Endodermal cell (in vitro differentiated cells): ENCODE measurements at regions not wholly inside any gene's neighbourhood (a gene's known extent, or its start where the extent isn't known, plus 50 kb on each side); places are given as distances from the start of the nearest gene placed in this dataset.
"Not testable (repeated sequence)": the region's sequence is repeated elsewhere in the genome, so short reads cannot be mapped to it uniquely, and the experiment has no call there.

Experiments
- DNase-seq: peaks from one replicate; pipeline ENCODE4 v3.0.0-alpha.2; 2017
- H3K27ac ChIP-seq: 2 replicates; pipeline ENCODE4 v1.5.1; 2013; ENCODE audit warnings: mild to moderate bottlenecking, low read depth, low read length, moderate library complexity
- H3K27me3 ChIP-seq: 2 replicates; pipeline ENCODE4 v1.6.1; 2013; ENCODE audit warnings: mild to moderate bottlenecking, low read length, moderate library complexity; ENCODE audit not compliant: insufficient read depth, control insufficient read depth, poor library complexity, severe bottlenecking
- H3K36me3 ChIP-seq: 2 replicates; pipeline ENCODE4 v1.7.0; 2013; ENCODE audit warnings: mild to moderate bottlenecking, low read length, moderate library complexity; ENCODE audit not compliant: control insufficient read depth, insufficient read depth
- H3K4me1 ChIP-seq: one replicate; pipeline ENCODE4 v1.7.0; 2013; ENCODE audit warnings: low read length; ENCODE audit not compliant: control insufficient read depth, insufficient read depth
- H3K4me3 ChIP-seq: 2 replicates; pipeline ENCODE4 v1.5.1; 2013; ENCODE audit warnings: mild to moderate bottlenecking, low read length, moderate library complexity
- H3K9ac ChIP-seq: 2 replicates; pipeline ENCODE4 v1.6.1; 2013; ENCODE audit warnings: mild to moderate bottlenecking, low read length, moderate library complexity; ENCODE audit not compliant: poor library complexity, severe bottlenecking; ENCODE audit errors: extremely low read depth
- H3K9me3 ChIP-seq: 2 replicates; pipeline ENCODE4 v1.6.1; 2013; ENCODE audit warnings: mild to moderate bottlenecking, low read length, moderate library complexity; ENCODE audit not compliant: control insufficient read depth
- H3K27ac Mint-ChIP-seq: 2 replicates; pipeline ENCODE4 v1.8.0; 2020; ENCODE audit warnings: mixed read lengths
- H3K27me3 Mint-ChIP-seq: 2 replicates; pipeline ENCODE4 v1.8.0; 2021; ENCODE audit warnings: mild to moderate bottlenecking, mixed read lengths; ENCODE audit not compliant: insufficient read depth
- H3K36me3 Mint-ChIP-seq: 2 replicates; pipeline ENCODE4 v1.8.0; 2020; ENCODE audit warnings: low read depth, mixed read lengths
- H3K4me1 Mint-ChIP-seq: 2 replicates; pipeline ENCODE4 v1.8.0; 2020; ENCODE audit warnings: mixed read lengths
- H3K4me3 Mint-ChIP-seq: 2 replicates; pipeline ENCODE4 v1.8.0; 2020; ENCODE audit warnings: mild to moderate bottlenecking, moderate library complexity, mixed read lengths
- H3K9me3 Mint-ChIP-seq: 2 replicates; pipeline ENCODE4 v1.8.0; 2020; ENCODE audit warnings: mild to moderate bottlenecking, mixed read lengths
- CTCF ChIP-seq: fragments of 200-600 bp; sonication (generic); conservative IDR thresholded peaks from 2 replicates; pipeline ENCODE4 v1.5.0; 2021; ENCODE audit warnings: antibody characterized with exemption, mild to moderate bottlenecking
- WGBS, 2 experiments: methylation state at CpG; one replicate each; pipeline versions ENCODE4 v1.1.5 to v1.1.7; 2013; ENCODE audit warnings: missing lambda C conversion rate in 2 of 2, mixed read lengths in 1 of 2; ENCODE audit not compliant: insufficient coverage in 1 of 2, insufficient read length in 1 of 2; 5-methylcytosine and 5-hydroxymethylcytosine counted together

- Histone ChIP-seq H3K27ac (no peak overlapping the region), H3K36me3 (no peaks in the 10 kb centered on the region), H3K9me3 (no peaks in the 10 kb centered on the region), H3K4me1 (no peaks in the 10 kb centered on the region), H3K9ac (no peak overlapping the region), H3K27me3 (no peaks in the 10 kb centered on the region), H3K4me3 (no peak overlapping the region)
- no peaks in the 10 kb centered on the region for H3K36me3 Mint-ChIP-seq
- no peaks in the 10 kb centered on the region for H3K27me3 Mint-ChIP-seq
- no peak overlapping the region for H3K27ac Mint-ChIP-seq
- no peaks in the 10 kb centered on the region for H3K4me1 Mint-ChIP-seq
- no peak for DNase-seq
- H3K9me3 Mint-ChIP-seq, result no peaks in the 10 kb centered on the region
- no peak overlapping the region for H3K4me3 Mint-ChIP-seq
- no peak for TF ChIP-seq CTCF
Observed at GRCh38 chr4:66373268-66373667, 703.0 kb upstream of the EPHA5 start.

DNA sequence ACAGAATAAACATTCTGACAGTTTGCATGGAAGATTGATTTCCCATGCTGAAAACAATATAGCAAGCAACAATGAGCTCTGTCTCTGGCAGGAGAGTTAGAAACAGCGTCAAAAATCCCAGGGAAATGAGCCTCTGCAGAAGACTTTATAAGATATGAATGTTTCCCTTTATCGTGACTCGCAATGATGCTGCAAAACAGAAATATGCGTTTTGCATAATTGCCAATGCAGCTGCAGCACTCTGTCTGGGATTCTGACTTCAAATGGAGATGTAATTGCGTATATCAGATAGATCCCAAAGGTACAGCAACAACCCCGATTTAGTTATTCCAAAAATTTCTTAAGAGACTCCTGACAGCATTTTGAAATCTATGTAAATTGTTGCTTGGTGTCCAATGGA is 702.4 kb upstream of the EPHA5 start:
- H3K4me1 ChIP-seq, result no peaks in the 10 kb centered on the region
- no peaks in the 10 kb centered on the region for H3K27me3 Mint-ChIP-seq
- no peak overlapping the region for H3K4me3 Mint-ChIP-seq
- TF ChIP-seq CTCF, result no peak
- H3K27ac Mint-ChIP-seq, result no peak overlapping the region
- no peak for DNase-seq
- no peaks in the 10 kb centered on the region for H3K9me3 Mint-ChIP-seq
- H3K4me1 Mint-ChIP-seq, result no peaks in the 10 kb centered on the region
- H3K4me3 ChIP-seq, result no peak overlapping the region
- H3K36me3 ChIP-seq, result no peaks in the 10 kb centered on the region
- H3K27me3 ChIP-seq, result no peaks in the 10 kb centered on the region
- no peak overlapping the region for H3K9ac ChIP-seq
- WGBS, 2 experiments, result 86 to 87% methylated on average over 6 of the region's 6 CpGs
- no peaks in the 10 kb centered on the region for H3K9me3 ChIP-seq
- no peaks in the 10 kb centered on the region for H3K36me3 Mint-ChIP-seq
- no peak overlapping the region for H3K27ac ChIP-seq

GRCh38 chr4:66367043-66367660 is 696.9 kb upstream of the EPHA5 start:
- no peaks in the 10 kb centered on the region for H3K4me1 Mint-ChIP-seq
- H3K9ac ChIP-seq, result no peak overlapping the region
- H3K27me3 Mint-ChIP-seq, result no peaks in the 10 kb centered on the region
- no peaks in the 10 kb centered on the region for H3K36me3 Mint-ChIP-seq
- H3K36me3 ChIP-seq, result no peaks in the 10 kb centered on the region
- WGBS, 2 experiments, result 90 to 93% methylated on average over 5 to 10 of the region's 10 CpGs
- no peak for TF ChIP-seq CTCF
- H3K4me3 ChIP-seq, result no peak overlapping the region
- no peak overlapping the region for H3K4me3 Mint-ChIP-seq
- H3K27ac ChIP-seq, result no peak overlapping the region
- H3K9me3 Mint-ChIP-seq, result no peaks in the 10 kb centered on the region
- H3K27me3 ChIP-seq, result no peaks in the 10 kb centered on the region
- DNase-seq, result no peak
- H3K27ac Mint-ChIP-seq, result no peak overlapping the region
- H3K9me3 ChIP-seq, result no peaks in the 10 kb centered on the region
- H3K4me1 ChIP-seq, result no peaks in the 10 kb centered on the region

- H3K27me3 Mint-ChIP-seq, H3K4me1 Mint-ChIP-seq, H3K4me1 ChIP-seq, H3K9me3 ChIP-seq, H3K9ac ChIP-seq, H3K4me3 Mint-ChIP-seq, H3K27ac ChIP-seq, H3K36me3 Mint-ChIP-seq, H3K36me3 ChIP-seq, H3K27ac Mint-ChIP-seq, H3K4me3 ChIP-seq, H3K9me3 Mint-ChIP-seq, DNase-seq, H3K27me3 ChIP-seq: not testable (repeated sequence)
- WGBS, 2 experiments, result 93 to 100% methylated on average over 4 to 6 of the region's 8 CpGs
Observed at GRCh38 chr4:66360395-66360794, 690.1 kb upstream of the EPHA5 start.
